B cell (primary cell): ENCODE measurements at regions not wholly inside any gene's neighbourhood (a gene's known extent, or its start where the extent isn't known, plus 50 kb on each side); places are given as distances from the start of the nearest gene placed in this dataset.

ENCODE experiments used
- ATAC-seq: fragments of 200-7000 bp; cut with Tn5 transposase; one replicate; pipeline ENCODE4 v1.10.0; 2021; ENCODE audit warnings: low read depth, mild to moderate bottlenecking, moderate number of reproducible peaks, moderate library complexity
- CTCF ChIA-PET: fragments of 350-600 bp; sonication (Branson Sonifier 250); formaldehyde crosslinking; loops from one replicate; lab custom pipeline; 2021; ENCODE audit warnings: antibody characterized with exemption, inconsistent platforms; lab: Charles Lee
- POLR2A ChIA-PET: fragments of 350-600 bp; sonication (Branson Sonifier 250); formaldehyde crosslinking; loops from one replicate; lab custom pipeline; 2021; ENCODE audit warnings: antibody characterized with exemption; lab: Charles Lee
- DNase-seq: peaks from one replicate; pipeline ENCODE4 v3.0.0; 2013
- H2AFZ ChIP-seq: 2 replicates; pipeline ENCODE4 v1.6.1; 2012; ENCODE audit warnings: mild to moderate bottlenecking, low read depth, low read length; ENCODE audit not compliant: insufficient read depth, poor library complexity, severe bottlenecking
- H3K27ac ChIP-seq, 2 donors: 1 replicate in 1 of 2; 2 replicates in 1 of 2; pipeline ENCODE4 v1.5.1; 2012 to 2013; ENCODE audit warnings: low read length in 2 of 2, mild to moderate bottlenecking in 2 of 2, moderate library complexity in 1 of 2
- H3K27me3 ChIP-seq, 4 experiments: fragments of 200-600 bp in 1 of 4; sonication (generic) in 1 of 4; replicated peaks in 1 of 4; 1 replicate in 2 of 4; 2 replicates in 2 of 4; pipeline versions ENCODE4 v1.6.1 to v1.7.0; 2013 to 2016; ENCODE audit warnings: low read length in 3 of 4, mild to moderate bottlenecking in 2 of 4, mixed read lengths in 1 of 4, moderate library complexity in 1 of 4; ENCODE audit not compliant: insufficient read depth in 4 of 4, control insufficient read depth in 3 of 4; ENCODE audit errors: control extremely low read depth in 1 of 4
- H3K36me3 ChIP-seq, 2 experiments: replicated peaks in 1 of 2; 1 replicate in 1 of 2; 2 replicates in 1 of 2; pipeline versions ENCODE4 v1.6.1 to v1.7.1; 2013; ENCODE audit warnings: low read length in 1 of 2; ENCODE audit not compliant: insufficient read depth in 2 of 2, control insufficient read depth in 1 of 2; ENCODE audit errors: control extremely low read depth in 1 of 2, extremely low read depth in 1 of 2
- H3K4me1 ChIP-seq, 2 donors: fragments of 200-600 bp in 1 of 2; sonication (generic) in 1 of 2; 1 replicate in 1 of 2; 2 replicates in 1 of 2; pipeline versions ENCODE4 v1.5.1 to v1.6.1; 2013 to 2017; ENCODE audit warnings: low read length in 2 of 2; ENCODE audit not compliant: control insufficient read depth in 2 of 2, insufficient read depth in 2 of 2
- H3K4me2 ChIP-seq: replicated peaks from 2 replicates; pipeline ENCODE3; 2012; ENCODE audit warnings: mild to moderate bottlenecking, low read depth, low read length; ENCODE audit not compliant: poor library complexity, severe bottlenecking
- H3K4me3 ChIP-seq, 5 experiments: fragments of 200-600 bp in 1 of 5; sonication (generic) in 1 of 5; 1 replicate in 3 of 5; 2 replicates in 2 of 5; pipeline versions ENCODE4 v1.5.1 to v1.7.0; 2011 to 2016; ENCODE audit warnings: low read length in 4 of 5, mild to moderate bottlenecking in 4 of 5, low read depth in 2 of 5, control low read depth in 1 of 5, moderate library complexity in 1 of 5; ENCODE audit not compliant: insufficient read depth in 1 of 5; ENCODE audit errors: control extremely low read depth in 1 of 5, extremely low read depth in 1 of 5
- H3K79me2 ChIP-seq: fragments of 200-600 bp; sonication (generic); one replicate; pipeline ENCODE4 v1.6.0; 2016; ENCODE audit warnings: low read length; ENCODE audit not compliant: control insufficient read depth, insufficient read depth
- H3K9ac ChIP-seq: fragments of 200-600 bp; sonication (generic); 2 replicates; pipeline ENCODE4 v1.6.1; 2017; ENCODE audit warnings: mild to moderate bottlenecking, low read length, moderate library complexity
- H3K9me3 ChIP-seq, 3 donors: one replicate each; pipeline versions ENCODE4 v1.6.1 to v1.7.1; 2013; ENCODE audit warnings: low read length in 2 of 3; ENCODE audit not compliant: control insufficient read depth in 2 of 3, insufficient read depth in 1 of 3; ENCODE audit errors: control extremely low read depth in 1 of 3
- H4K20me1 ChIP-seq: 2 replicates; pipeline ENCODE4 v1.6.0; 2012; ENCODE audit warnings: mild to moderate bottlenecking, low read length; ENCODE audit not compliant: insufficient read depth, control insufficient read depth, poor library complexity, severe bottlenecking
- H3K27ac Mint-ChIP-seq: one replicate; pipeline ENCODE4 v1.8.0; 2021; ENCODE audit warnings: mixed read lengths
- H3K27me3 Mint-ChIP-seq: one replicate; pipeline ENCODE4 v1.8.0; 2021; ENCODE audit warnings: mixed read lengths
- H3K4me1 Mint-ChIP-seq: one replicate; pipeline ENCODE4 v1.8.0; 2021; ENCODE audit warnings: mixed read lengths
- H3K4me3 Mint-ChIP-seq: one replicate; pipeline ENCODE4 v1.8.0; 2021; ENCODE audit warnings: mixed read lengths
- H3K9me3 Mint-ChIP-seq: one replicate; pipeline ENCODE4 v1.8.0; 2022; ENCODE audit warnings: mixed read lengths; ENCODE audit not compliant: insufficient read depth
- EZH2 ChIP-seq: IDR thresholded peaks from 2 replicates; pipeline ENCODE4 v1.6.1; 2012; ENCODE audit warnings: borderline replicate concordance, low read depth, mild to moderate bottlenecking, moderate library complexity, low read length; ENCODE audit not compliant: insufficient read depth, poor library complexity, severe bottlenecking
- WGBS: methylation state at CpG from one replicate; pipeline ENCODE4 v1.1.5; 2013; ENCODE audit warnings: missing lambda C conversion rate; ENCODE audit not compliant: insufficient coverage; 5-methylcytosine and 5-hydroxymethylcytosine counted together
- intact Hi-C: fragments of 100-400 bp; cut with micrococcal nuclease; formaldehyde crosslinking; loops from one replicate; pipeline ENCODE4 v1.10.0; 2022
- TF ChIP-seq, protein P1 (sequence below): fragments of 200-600 bp; IDR thresholded peaks from one replicate; pipeline ENCODE4 v1.8.0; 2022; ENCODE audit warnings: antibody characterized with exemption, mild to moderate bottlenecking

DNA sequence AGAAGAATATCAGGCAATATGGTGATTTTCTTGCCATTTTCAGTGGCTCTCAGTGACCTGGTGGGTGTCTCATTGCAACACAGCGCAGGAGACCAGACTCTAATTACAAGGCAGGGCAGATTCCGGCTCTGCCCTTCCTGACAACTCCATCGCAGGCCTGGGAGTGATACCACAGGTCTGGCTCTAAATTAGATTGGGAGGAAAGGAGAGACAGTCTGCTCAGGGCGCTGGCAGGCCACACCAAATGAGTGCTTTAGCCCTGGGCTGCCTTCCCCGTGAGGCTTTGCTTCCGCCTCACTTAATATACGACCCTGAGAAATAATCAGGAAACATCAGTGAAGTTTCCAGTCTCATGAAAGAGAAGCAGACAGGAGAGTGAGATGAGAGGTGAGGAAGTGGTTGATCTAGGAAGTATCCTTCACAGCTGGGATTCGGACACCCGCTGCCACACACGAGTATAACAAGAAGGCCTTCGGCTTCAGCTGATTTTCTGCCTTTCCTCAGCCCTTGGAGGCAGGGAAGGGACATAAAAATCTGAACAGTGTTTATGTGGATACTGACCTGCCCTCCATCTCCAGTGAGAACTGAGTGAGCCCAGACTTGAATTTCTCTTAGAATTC is 73.7 kb upstream of the PROK2 start:
- Histone ChIP-seq H3K36me3 (no peaks in the 10 kb centered on the region), H3K79me2 (no peaks in the 10 kb centered on the region), H2AFZ (no peak overlapping the region), H3K9ac (no peak overlapping the region), H3K27me3 (peaks cover 0 to 43% (median 16%) of the 10 kb centered on the region in 4 experiments), H3K4me2 (no peak overlapping the region), H3K27ac (no peak overlapping the region), H3K4me1 (no peaks in the 10 kb centered on the region), H4K20me1 (no peaks in the 10 kb centered on the region), H3K4me3 (no peak overlapping the region), H3K9me3 (peaks cover 0 to 16% (median 13%) of the 10 kb centered on the region in 3 donors)
- WGBS, result 46% methylated on average over 9 of the region's 11 CpGs
- ChIA-PET POLR2A (no interaction called here), CTCF (interaction anchor here (0.5 kb wide), 1 partner anchor 1309 kb away, joined by 3 read pairs; no protein-coding TSS in a partner anchor)
- peaks cover 60% of the 10 kb centered on the region for H3K27me3 Mint-ChIP-seq
- no peak for DNase-seq
- TF ChIP-seq, protein P1, sequence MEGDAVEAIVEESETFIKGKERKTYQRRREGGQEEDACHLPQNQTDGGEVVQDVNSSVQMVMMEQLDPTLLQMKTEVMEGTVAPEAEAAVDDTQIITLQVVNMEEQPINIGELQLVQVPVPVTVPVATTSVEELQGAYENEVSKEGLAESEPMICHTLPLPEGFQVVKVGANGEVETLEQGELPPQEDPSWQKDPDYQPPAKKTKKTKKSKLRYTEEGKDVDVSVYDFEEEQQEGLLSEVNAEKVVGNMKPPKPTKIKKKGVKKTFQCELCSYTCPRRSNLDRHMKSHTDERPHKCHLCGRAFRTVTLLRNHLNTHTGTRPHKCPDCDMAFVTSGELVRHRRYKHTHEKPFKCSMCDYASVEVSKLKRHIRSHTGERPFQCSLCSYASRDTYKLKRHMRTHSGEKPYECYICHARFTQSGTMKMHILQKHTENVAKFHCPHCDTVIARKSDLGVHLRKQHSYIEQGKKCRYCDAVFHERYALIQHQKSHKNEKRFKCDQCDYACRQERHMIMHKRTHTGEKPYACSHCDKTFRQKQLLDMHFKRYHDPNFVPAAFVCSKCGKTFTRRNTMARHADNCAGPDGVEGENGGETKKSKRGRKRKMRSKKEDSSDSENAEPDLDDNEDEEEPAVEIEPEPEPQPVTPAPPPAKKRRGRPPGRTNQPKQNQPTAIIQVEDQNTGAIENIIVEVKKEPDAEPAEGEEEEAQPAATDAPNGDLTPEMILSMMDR, result no peak
- TF ChIP-seq EZH2, result no peak
- no peak for ATAC-seq
- intact Hi-C loops, result no loop called here
- H3K4me3 Mint-ChIP-seq, result no peak overlapping the region
- no peaks in the 10 kb centered on the region for H3K9me3 Mint-ChIP-seq
- H3K27ac Mint-ChIP-seq, result no peak overlapping the region
- no peaks in the 10 kb centered on the region for H3K4me1 Mint-ChIP-seq

DNA sequence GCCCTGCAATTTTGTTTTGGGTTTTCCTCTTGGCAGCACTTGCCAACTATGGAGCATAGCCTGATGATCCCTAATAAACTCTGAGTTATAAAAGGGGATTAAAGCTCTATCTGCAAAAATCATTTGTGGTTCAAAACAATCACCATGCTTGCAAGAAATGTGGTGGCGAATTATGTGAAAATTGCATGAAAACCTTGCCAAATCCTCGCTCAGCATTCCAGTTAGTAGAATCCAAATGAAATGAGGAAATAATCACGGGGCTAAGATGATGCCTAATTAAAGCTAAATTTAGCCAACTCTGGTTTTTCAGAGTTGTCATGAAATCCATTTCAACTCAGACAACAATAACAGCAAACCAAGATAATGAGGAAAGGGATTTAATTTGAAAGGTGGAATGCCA is 73.0 kb upstream of the PROK2 start:
- Histone ChIP-seq H3K79me2 (no peaks in the 10 kb centered on the region), H3K36me3 (no peaks in the 10 kb centered on the region), H3K27ac (no peak overlapping the region), H3K9me3 (peaks cover 0 to 16% (median 13%) of the 10 kb centered on the region in 3 donors), H3K4me2 (no peak overlapping the region), H3K4me3 (no peak overlapping the region), H2AFZ (no peak overlapping the region), H3K4me1 (no peaks in the 10 kb centered on the region), H3K9ac (no peak overlapping the region), H3K27me3 (peaks cover 0 to 41% (median 16%) of the 10 kb centered on the region in 4 experiments), H4K20me1 (no peaks in the 10 kb centered on the region)
- DNase-seq (no peak), ATAC-seq (no peak)
- H3K4me3 Mint-ChIP-seq, result no peak overlapping the region
- POLR2A ChIA-PET, result no interaction called here
- H3K27me3 Mint-ChIP-seq, result peaks cover 56% of the 10 kb centered on the region
- H3K4me1 Mint-ChIP-seq, result no peaks in the 10 kb centered on the region
- no peak overlapping the region for H3K27ac Mint-ChIP-seq
- WGBS, result 89% methylated on average over 2 of the region's 3 CpGs
- TF ChIP-seq EZH2, result no peak
- TF ChIP-seq, protein P1, result no peak
- intact Hi-C loops, result no loop called here
- no peaks in the 10 kb centered on the region for H3K9me3 Mint-ChIP-seq
- CTCF ChIA-PET, result no interaction called here
